SK-N-MC (cell line): ENCODE measurements at regions not wholly inside any gene's neighbourhood (a gene's known extent, or its start where the extent isn't known, plus 50 kb on each side); places are given as distances from the start of the nearest gene placed in this dataset.

Experiments
- EZH2 ChIP-seq: fragments of 200-600 bp; sonication (generic); IDR thresholded peaks from one replicate; pipeline ENCODE4 v1.6.1; 2017; ENCODE audit warnings: antibody characterized with exemption
- POLR2AphosphoS5 ChIP-seq: IDR thresholded peaks from 2 replicates; pipeline ENCODE4 v1.6.1; 2012; ENCODE audit warnings: mild to moderate bottlenecking, low read depth, low read length, borderline replicate concordance

GRCh38 chr10:65197935-65198334 is 1676.7 kb downstream of the REEP3 start:
- TF ChIP-seq POLR2AphosphoS5 (no peak), EZH2 (no peak)
